GM18951 (cell line): ENCODE measurements at regions not wholly inside any gene's neighbourhood (a gene's known extent, or its start where the extent isn't known, plus 50 kb on each side); places are given as distances from the start of the nearest gene placed in this dataset.

Source experiments
- POLR2A ChIP-seq: IDR thresholded peaks from 4 replicates; pipeline ENCODE4 v1.6.1; 2011; ENCODE audit warnings: mild to moderate bottlenecking; ENCODE audit not compliant: insufficient read length, insufficient read depth; ENCODE audit errors: extremely low read depth
- in situ Hi-C: fragments of 300-500 bp; cut with MboI; formaldehyde crosslinking; loops from one replicate; pipeline ENCODE4 v1.12.0; 2022; ENCODE audit warnings: low sequenced_read_pairs, mixed read lengths, inconsistent platforms; ENCODE audit not compliant: unreplicated experiment

GRCh38 chr22:22400099-22400498, 108.4 kb downstream of the ZNF280B start:
- TF ChIP-seq POLR2A = no peak

DNA sequence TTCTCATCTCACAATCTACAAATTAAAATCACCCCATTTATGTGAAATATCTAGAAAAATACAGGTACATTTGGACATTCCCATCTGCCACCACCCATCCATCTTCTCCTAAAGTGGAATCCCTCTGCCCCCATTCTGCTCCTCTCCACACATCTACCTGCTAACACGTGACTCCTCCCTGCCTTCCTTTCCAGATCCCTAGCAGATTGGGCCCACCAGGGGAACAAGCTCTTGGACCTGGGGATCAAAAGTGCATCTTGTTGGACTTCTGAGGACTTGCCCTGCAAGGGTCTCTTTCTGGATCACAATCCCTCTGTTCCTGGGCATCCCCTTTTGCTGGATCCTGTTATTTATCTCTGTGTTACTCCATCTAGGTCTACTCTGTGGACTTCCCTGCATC, 107.6 kb downstream of the ZNF280B start:
- in situ Hi-C loops = no loop called here
- TF ChIP-seq POLR2A = no peak

More at GRCh38 chr22:22400099-22400498, 108.4 kb downstream of the ZNF280B start:
- in situ Hi-C loops = no loop called here

DNA sequence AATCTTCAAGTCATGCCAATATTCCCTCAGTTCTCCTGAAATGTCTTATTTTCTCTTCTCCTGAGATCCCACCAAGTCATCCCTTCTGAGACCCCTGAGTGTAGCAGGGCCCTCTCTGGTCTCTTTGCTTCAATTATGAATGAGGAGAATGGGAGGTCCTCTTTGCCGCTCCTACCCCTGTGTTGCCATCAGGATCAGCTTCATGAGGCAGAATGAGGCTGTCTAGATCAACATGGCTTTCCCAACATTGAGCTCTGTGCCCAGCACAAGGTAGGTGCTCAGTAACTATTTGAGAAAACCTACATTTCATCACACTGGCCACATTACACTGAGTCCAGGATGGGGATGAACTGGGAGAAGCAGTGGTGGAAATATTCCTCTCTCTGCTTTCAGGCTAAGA, 107.2 kb downstream of the ZNF280B start:
- TF ChIP-seq POLR2A = no peak
- in situ Hi-C loops = no loop called here

GRCh38 chr22:22403306-22403705, 105.2 kb downstream of the ZNF280B start:
- in situ Hi-C loops = no loop called here
- TF ChIP-seq POLR2A = no peak

GRCh38 chr22:22403771-22404170, 104.8 kb downstream of the ZNF280B start:
- in situ Hi-C loops = no loop called here
- no peak for TF ChIP-seq POLR2A

- in situ Hi-C loops = no loop called here
- TF ChIP-seq POLR2A = no peak
Observed at GRCh38 chr22:22404598-22405284, 103.8 kb downstream of the ZNF280B start.

- no peak for TF ChIP-seq POLR2A
- in situ Hi-C loops = no loop called here
Observed at GRCh38 chr22:22406445-22407027, 102.0 kb downstream of the ZNF280B start.

DNA sequence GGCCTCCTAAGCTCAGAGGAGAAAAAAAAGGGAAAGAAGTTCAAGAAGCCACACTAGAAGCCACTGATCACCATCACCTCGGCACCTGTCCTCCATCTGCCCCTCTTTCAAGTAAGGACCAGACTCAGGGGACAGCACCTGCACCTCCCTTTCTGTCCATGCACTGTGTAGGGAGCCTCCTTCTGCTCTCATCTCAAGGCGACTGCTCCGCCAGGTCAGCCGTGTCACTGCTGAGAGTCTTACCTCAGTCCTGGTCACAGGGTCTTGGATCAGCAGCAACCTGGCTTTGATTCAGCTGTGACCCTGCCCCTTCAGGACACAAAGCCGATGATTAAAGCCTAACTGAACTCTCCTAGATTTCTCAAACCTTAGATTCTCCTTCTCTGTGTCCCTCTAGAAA, 101.5 kb downstream of the ZNF280B start:
- in situ Hi-C loops = no loop called here

DNA sequence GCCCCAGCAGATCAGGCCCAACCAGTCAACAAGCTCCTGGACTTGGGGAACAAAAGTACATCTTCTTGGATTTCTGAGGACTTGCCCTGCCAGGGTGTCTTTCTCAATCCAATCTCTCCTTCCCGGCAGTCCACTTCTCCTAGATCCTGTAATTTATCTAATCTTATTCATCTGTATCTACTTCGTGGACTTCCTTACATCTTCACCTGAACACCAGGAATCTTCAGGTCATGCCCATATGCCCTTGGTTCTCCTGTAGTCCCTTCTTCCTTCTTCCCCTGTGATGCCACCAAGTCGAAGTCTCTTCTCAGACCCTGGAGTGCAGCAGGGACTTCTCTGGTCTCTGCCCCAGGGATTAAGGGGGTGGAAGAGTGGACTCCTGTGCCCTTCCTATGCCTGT, 100.3 kb downstream of the ZNF280B start:
- in situ Hi-C loops = no loop called here
- TF ChIP-seq POLR2A = no peak

More for the DNA sequence above, 101.5 kb downstream of the ZNF280B start:
- TF ChIP-seq POLR2A = no peak

GRCh38 chr22:22408731-22409696, 99.5 kb downstream of the ZNF280B start:
- in situ Hi-C loops = no loop called here
- TF ChIP-seq POLR2A = no peak

GRCh38 chr22:22410121-22410520, 98.4 kb downstream of the ZNF280B start:
- TF ChIP-seq POLR2A = no peak
- in situ Hi-C loops = no loop called here

GRCh38 chr22:22410677-22411076, 97.9 kb downstream of the ZNF280B start:
- TF ChIP-seq POLR2A = no peak
- in situ Hi-C loops = no loop called here

GRCh38 chr22:22414266-22414665, 94.3 kb downstream of the ZNF280B start:
- in situ Hi-C loops = no loop called here
- TF ChIP-seq POLR2A = no peak
